ENCODE measurements at regions not wholly inside any gene's neighbourhood (a gene's known extent, or its start where the extent isn't known, plus 50 kb on each side); places are given as distances from the start of the nearest gene placed in this dataset.

DNA sequence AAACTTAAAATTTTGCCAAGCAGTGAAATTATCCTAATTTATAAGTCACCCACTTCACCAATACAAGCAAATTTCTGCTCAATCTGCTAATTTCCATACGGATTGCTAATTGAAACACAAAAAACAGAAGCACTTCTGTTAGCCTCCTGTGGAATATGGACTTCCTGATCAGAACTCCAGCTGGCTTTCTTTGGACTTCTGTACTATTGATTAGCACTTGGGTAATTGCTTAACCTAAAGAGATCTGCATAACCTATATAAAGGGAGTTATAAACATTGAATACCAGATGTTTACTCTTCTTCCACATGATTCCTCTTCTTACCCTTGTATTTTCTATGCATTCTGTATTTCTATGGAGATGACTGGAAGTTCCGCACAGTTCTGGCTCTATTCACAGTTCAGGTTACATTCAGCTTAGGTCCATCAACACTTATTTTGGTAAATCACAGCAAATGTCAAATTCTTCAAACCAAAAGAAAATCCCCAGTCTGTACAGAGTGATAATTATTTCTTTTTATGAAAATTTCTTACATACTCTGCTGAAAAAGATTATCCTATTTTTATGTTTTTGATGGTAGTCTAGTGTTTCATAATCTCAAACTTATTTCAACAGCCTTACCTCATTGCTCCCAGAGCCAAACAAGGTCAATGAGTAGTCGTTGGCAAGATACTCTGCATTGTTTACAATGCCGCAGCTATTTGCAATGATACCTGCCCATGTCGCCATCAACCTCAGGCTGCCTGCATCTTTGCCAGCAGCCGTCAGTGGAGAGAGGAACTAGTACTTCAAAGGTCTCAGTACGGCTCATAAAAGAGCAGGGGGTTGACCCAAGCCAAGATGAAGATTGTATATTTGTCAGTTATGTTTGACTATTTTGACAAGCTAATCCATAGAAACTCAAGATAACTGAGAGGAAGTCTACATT lies 225.6 kb downstream of the AHR start:
- DNase-seq: no peak

DNA sequence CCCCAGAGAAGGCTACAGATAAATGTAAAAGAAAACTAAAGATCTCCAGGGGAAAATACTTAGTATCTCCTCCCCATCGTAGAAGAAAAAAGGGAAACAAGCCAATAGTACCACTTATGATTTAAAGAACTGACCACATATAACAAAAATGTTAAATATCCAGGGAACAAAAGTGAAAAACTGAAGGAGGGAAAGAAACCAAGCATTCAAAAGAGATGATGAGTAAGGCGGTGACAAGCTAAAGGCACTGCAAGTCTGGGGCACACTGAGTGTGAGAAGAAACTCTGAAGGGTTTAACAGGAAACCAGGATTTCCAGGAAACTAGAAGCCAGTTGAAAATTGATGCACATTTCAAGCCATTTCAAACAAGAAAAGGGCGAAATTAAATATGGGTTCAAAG lies 226.3 kb downstream of the AHR start:
- DNase-seq: no peak

DNA sequence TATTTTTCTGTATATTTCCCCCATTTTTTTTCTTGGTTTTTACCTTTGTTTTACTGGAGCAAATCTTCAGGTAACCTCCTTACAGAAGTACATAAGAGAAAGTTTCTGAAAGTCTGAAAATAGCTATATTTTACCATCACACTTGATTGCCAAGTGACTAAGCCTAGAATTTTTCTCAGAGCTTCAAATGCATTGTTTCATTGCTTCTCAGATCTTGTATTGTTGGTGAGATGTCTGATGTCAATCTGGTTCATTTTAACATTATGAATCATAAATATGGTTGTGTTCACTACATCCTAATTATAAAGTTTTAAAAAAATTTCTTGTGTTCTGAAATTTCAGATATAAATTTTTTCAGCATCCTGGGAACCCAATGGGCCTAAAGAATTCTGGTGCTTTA lies 228.2 kb downstream of the AHR start:
- no peak for DNase-seq

DNA sequence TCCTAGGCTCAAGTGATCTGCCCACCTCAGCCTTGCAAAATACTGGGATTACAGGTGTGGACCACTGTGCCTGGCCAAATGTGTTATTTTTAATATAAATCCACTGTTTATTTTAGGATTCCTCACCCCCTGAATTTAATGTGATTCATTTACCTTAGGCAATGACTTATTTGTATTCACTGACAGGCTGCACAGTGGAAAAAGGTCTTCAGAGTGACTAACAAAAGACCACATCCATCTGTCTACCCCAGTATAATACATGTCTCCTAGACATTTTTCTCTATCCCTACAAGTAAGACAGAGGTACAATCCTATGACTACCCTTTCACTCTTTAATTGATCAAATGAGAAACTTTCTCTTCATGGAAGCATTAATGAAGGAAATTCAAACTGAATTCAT lies 230.2 kb downstream of the AHR start:
- no peak for DNase-seq

DNA sequence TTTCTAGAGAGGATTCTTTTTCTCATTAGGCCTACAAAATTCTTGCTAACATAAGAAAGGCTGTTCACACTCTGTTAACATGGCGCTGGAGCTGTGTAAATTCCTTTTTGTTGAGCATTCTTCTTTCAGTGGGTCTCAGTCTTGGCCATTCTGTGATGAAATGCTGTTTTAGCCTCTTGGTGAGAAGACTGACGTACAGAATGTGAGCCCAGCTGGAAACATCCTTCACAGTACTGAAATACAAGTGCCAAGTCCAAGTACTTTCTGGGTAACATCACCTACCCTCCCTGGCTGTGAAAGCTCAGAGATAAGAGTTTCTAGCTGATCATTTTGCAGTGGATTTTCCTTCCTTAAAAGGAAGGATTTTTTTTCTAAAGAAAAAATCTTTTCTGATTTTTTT lies 231.8 kb downstream of the AHR start:
- DNase-seq: no peak

DNA sequence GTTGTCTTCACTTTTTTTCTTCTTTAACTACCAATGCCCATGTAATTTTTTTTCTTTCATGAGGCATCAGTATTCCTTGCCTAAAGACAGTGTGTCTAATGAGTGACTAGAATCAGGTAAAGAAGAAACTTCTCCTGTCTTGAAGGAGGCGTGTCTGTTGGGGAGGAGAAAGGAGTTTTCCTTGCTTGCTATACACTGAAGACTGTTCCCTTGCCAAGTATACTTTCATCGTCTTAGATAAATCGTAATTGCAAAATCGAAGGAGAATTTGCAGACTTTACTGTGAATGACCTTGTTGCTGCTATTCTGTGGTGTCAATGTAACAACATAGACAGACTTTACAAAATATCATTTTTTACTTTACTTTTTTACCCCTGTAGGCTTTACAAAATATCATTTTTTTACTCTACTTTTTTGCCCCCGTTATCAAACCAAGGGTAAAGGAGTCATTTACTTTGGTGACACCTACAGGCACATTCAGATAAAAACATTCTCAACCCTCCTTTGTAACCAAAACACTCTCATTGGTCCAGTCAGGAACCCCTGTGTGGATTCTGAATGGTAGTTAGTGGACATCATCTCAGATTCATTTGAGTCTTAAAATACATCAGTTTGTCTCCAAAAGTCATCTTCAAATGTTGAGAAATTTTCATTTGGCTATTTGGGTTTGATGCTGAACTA lies 232.4 kb downstream of the AHR start:
- peak; percentile 63 for DNase-seq

DNA sequence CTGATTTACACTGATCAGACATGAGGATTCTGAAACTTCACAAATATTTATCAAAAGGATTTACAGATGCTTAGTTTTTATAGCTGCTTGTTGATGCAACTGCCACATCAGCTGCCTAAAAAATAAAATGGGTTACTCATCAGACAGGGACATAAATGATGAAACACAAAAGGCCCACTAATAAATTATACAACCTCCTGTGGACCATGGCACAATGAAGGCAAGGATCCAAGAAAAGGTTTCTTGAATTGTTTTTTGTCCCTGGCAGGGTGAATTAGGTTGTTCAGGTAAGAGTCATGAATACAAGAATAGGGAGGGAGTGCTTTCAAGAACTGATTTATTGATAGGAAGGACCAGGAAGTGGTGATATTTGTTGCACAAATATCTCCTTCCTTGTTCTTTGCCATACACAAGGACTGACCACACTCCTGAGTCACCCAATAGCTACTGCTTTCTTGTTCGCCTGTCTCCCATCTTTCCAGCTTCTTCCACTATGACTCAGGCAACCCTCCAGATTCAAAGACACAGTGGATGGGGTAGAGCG lies 234.5 kb downstream of the AHR start:
- DNase-seq: no peak

DNA sequence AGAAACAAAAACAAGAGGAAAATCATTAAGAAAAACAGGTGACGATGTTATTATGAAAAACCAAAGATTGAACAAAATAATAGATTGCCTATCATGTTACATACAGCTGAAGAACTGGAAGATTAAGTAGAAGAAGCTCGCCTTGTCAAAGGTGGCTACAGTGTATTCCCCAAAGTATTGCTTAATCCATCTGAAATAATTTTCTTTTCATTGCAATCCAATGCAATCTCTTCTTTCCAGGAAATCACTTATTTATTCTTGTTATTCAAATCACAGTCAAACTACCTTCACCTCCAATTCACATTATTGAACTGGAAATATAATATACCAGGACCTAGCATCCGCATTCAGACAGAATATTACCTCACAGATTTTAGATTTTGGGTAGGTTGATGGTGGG lies 235.9 kb downstream of the AHR start:
- no peak for DNase-seq

DNA sequence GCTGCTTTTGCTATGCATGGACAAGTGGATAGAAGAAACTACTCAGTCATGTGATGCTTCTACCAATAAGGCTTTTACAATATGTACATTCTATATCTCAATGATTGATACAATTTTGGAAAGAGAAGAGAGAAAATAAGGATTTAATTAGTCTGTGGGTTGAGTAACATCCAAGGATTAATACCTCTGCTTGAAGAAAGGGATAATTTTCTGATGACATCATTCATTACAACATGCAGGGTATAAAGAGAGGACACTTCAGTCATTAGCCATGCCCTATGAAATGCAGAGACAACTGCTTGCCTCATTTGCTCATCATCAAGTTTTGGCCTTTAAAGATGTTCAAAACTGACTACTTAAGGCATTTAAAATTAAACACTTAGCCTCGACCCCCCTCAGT lies 237.3 kb downstream of the AHR start:
- DNase-seq: no peak

DNA sequence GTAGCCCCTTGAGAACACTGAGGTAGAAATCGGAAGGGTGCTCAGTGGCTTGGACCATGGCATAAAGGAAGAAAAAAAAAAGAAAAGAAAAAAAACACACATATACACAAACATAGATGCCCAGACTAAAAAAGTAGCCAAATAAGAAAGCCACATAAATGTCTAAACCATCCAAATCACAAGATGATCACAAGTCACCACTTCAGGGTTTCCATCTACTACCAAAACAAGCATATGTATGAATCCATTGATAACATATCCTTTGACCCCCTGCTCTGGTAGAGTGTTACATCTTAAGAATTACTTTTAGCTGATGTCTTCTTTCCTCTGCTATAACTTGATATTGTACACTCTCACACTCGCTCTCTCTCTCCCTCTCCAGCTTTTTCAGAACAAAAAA lies 245.9 kb downstream of the AHR start:
- DNase-seq: no peak

DNA sequence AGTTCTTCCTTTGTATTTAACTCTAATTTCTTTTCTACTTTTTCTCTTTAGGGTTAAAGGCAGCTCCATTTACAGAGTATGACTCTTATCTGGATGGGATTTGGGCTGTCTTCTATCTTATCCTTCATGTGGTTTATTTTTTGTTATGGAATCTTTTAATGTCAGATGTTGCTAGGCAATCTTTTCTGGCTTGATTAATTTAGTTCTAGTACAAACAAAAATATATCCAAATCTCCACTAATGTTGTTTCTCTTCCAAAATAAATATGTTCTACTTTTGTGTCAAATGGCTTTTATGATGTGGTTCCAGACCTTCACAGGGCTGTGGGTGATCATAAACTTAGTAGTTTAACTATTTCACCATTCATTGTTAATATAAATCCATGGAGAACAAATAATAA lies 246.9 kb downstream of the AHR start:
- no peak for DNase-seq

DNA sequence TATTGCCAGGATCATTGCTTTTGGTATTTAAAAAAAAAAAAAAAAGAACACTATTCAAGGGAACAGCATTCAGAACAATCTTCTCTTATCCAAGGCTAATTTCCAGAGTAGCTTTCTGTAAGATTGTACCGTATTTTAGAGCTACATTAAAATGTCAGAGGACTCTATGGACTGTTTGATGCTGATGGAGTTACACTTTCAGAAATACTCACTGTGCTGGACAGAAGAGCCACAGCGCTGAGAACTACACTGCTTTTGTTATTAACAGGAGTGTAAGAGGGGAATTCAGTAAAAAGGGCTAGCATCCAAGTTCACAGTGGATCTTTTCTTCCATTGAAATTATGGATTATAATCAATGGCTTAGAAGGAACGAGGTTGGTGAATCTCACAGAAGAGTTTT lies 247.7 kb downstream of the AHR start:
- DNase-seq: no peak

DNA sequence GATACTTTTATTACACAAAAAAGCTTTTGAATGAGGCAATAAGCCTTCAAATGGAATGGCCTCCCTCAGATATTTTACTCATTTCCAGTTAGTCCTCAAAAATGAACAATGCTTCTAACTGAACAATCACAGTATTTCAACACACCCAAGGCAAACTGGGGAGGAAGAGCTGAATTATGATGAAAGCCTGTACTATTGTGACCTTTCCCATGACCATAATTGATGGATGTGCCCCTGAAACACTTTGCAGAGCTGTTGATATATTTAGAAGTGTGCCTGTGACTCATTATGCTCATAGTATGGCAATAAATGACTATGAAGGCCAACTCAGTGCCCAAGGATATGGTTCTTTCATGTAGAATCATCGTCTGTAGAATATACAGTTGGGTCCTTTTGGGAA lies 248.1 kb downstream of the AHR start:
- DNase-seq: no peak

DNA sequence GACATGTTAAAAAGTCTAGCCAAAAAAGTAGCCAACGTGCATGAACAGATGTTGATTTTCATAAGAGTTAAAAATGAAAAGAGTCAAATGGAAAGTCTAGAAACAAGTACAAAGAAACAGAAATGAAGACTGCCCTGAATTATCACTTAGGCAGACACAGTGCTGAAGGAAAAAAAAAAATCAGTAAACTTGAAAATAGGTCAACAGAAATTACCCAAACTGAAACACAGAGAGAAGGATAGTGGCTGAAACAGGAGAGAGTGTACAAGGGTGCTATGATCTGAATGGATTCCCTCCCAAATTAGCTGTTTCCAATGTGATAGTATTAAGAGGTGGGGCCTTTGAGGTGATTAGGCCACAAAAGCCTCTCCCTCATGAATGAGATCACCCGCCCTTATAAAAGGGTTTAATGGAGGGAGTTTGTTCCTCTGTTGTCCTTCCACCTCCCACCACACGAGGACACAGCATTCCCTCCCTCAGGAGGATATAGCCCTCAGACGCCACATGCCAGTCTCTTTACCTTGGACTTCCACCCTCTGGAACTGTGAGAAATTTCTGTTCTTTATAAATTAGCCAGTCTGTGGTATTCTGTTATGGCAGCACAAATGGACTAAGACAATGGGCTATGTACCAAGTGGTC lies 249.7 kb downstream of the AHR start:
- DNase-seq: no peak

DNA sequence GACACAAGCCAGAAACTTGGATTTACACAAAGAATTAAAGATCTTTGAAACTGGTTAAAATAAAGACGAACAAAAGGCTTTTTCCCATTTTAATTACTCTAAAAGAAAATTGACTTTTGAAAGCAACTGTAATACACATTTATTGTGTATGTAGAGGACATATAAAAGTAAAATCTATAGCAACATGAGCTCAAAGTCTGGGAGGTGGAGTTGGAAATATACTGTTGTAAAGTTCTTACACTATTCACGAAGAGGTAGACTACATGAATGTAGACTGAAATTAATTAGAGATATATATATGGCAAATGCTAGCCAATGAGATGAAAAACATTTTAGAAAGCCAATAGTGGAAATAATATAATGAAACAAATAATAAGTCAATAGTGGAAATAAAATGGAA lies 251.0 kb downstream of the AHR start:
- no peak for DNase-seq

DNA sequence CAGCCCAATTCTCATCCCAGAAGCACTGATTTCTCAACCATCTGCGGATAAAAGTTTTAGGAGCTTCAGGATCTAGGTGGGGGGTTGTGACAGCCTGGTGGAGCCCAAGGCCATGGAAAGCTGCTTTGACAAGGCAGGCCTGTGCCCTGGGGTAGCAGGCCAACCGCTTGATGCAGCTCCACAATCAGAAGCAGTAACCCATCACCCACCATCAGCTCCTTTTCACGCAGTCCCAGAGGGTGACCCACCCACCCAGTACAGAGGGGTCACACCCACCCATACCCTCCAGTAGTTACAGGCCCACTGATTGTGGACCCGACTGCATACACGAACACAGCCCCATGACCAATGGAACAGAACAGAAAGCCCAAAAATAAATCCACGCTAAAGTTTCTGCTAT lies 253.9 kb downstream of the AHR start:
- no peak for DNase-seq

DNA sequence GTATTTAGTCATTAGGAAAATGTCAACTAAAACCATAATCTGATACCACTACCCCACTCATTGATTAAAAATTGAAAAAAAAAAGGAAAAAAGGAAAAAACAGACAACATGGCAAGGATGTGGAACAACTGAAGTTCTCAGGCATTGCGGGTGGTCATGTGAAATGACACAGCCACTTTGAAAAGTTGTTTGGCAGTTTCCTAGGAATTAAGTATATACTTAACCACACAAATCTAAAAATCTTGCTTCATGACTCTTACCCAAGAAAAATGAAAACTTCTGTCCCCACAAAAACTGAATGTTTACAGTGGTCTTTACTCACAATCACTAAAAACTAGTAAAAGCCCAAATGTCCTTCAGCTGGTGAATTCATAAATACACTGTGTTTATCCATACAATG lies 254.5 kb downstream of the AHR start:
- no peak for DNase-seq

DNA sequence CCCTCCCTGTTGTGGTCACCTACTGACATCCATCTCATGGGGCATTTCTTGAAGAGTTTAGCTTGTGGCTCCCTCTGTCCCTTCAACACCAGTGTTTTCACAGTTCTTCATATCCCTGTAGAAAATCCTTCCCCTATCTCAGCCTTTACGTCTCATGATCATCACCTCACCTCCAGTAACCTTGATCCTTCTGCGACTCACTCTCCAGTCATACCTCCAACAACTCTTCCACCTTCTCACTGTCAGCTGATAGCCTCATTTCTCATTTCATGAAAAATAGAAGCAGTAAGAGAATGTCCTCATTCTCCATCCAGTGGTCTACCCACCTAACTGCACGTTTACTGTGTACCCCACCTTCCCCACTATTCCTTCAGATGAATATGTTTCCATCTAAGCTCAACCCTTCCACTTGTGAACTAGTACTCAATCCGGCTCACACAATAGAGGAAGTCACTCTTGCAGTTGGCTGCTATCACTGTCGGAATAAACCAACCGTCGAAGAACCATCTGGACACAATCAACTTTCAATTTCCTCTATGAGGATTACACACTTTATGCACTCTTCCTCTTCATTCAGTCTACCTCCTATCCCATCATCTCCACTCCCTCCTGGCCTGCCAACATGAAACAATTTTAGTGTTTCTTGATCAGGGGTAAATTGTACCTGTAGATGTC lies 256.0 kb downstream of the AHR start:
- peak; percentile 64 for DNase-seq

DNA sequence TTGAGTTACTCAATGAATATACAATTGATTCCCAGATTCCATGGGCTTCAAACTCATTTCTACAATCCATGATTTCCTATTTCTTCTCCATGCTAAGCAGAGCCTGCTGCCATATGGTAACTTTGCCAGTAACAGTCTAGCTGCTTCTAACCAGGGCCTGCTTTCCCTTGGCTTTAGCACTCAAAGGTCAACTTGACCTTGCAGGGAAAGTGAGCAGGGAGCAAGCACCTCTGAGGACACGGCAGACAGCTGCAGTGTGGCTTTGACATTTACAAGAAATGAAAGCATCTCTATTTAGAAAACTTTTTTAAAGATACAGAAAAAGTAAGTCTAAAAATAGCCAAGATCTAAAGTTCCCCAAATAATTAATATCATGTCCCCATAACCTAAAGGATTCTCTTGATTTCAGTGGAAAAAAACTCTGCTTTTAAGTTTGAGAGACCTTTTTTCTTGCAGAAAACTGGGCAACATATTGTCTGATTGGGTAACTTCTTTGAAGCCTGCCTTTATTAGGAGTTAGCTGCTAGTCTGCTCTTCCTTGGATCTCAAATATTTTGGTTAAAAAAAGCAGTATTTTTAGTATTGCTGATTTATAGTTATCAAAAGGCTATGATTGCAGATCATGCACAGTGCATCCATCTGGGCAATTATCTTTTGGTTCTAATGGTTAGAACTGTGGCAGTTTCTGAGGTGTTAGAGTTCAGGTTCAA lies 257.9 kb downstream of the AHR start:
- DNase-seq: no peak

DNA sequence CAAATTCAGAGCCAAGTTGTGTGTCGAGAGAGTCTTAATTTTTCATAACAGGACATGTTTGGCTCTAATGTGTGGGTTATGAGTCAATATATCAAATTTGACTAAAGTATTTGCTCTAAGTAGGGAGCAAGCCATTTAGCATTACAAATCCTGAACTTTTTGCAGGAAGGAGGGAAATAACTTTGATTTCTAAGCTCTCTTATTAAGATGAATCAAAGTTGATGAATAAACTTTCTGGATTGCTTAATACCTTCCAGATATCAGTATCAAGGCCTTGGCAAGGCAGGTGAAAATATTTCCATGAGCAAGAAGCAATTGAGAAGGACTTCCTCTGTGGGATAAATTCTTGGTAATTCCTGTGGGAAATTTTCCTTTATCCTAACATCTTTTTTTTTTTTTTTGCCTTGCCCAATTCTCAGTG lies 258.8 kb downstream of the AHR start:
- DNase-seq: no peak

DNA sequence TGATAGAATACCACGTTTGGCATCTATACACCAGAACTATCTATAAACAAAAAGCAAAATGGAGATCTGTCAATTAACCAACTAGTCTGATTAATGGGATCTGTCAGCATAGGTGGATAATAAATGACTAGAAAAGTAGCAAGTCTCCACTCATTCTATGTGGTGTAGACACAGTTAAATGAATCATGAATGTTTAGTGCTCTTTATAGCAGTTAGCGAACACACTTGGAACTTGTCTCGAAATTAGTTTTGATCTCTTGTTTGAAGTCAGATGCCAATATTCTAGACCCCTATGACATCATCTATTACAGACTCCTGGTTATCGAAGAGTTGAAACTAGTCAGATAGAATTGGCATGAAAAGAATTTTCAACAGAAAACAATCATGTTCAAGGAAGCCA lies 259.7 kb downstream of the AHR start:
- no peak for DNase-seq

DNA sequence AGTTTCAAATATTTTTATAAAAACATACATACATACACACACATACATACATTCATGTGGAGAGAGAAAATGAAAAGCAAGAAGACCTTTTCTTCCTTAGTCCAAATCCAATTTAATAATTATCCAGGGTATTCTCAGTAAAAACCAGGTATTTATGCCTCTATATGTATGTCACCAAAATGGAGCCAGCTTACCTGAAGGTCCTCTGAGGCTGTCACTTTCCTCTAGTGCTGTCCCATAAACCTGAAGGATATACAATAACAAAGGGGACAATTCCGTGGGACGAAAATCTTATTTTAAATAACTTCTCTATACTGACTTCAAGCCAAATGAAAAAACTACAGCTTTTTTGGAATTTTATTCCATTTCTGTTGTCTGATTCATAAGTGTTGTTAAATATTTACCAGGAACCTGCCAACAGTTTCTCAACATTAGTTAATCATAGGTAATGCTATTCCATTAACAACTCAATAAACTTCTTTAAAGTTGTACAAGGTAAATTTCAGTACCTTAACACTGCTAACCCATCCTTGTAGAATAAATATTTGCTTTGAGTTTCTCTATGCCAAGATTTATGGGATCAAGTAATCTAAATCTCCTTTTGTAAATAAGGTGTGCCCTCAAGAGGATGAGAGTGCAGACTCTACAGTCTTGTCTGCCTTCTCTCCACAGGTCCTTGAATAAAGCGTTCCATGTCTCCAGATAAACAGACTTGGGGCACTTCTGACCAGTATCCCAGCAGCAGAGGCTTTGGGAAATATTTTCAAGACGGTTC lies 260.3 kb downstream of the AHR start:
- DNase-seq: no peak
